GM12865 (cell line): ENCODE measurements at regions not wholly inside any gene's neighbourhood (a gene's known extent, or its start where the extent isn't known, plus 50 kb on each side); places are given as distances from the start of the nearest gene placed in this dataset.
"Not testable (repeated sequence)": the region's sequence is repeated elsewhere in the genome, so short reads cannot be mapped to it uniquely, and the experiment has no call there.

Source experiments
- DNase-seq: peaks from one replicate; pipeline ENCODE4 v3.0.0; 2010; ENCODE audit warnings: low read depth
- H3K4me3 ChIP-seq: 2 replicates; pipeline ENCODE4 v1.5.1; 2011; ENCODE audit warnings: mild to moderate bottlenecking, low read depth, low read length, control low read depth
- CTCF ChIP-seq: IDR thresholded peaks from 2 replicates; pipeline ENCODE4 v1.5.1; 2011; ENCODE audit warnings: low read length, control low read depth, low read depth, inconsistent platforms; ENCODE audit not compliant: insufficient read depth; ENCODE audit errors: missing control alignments

DNA sequence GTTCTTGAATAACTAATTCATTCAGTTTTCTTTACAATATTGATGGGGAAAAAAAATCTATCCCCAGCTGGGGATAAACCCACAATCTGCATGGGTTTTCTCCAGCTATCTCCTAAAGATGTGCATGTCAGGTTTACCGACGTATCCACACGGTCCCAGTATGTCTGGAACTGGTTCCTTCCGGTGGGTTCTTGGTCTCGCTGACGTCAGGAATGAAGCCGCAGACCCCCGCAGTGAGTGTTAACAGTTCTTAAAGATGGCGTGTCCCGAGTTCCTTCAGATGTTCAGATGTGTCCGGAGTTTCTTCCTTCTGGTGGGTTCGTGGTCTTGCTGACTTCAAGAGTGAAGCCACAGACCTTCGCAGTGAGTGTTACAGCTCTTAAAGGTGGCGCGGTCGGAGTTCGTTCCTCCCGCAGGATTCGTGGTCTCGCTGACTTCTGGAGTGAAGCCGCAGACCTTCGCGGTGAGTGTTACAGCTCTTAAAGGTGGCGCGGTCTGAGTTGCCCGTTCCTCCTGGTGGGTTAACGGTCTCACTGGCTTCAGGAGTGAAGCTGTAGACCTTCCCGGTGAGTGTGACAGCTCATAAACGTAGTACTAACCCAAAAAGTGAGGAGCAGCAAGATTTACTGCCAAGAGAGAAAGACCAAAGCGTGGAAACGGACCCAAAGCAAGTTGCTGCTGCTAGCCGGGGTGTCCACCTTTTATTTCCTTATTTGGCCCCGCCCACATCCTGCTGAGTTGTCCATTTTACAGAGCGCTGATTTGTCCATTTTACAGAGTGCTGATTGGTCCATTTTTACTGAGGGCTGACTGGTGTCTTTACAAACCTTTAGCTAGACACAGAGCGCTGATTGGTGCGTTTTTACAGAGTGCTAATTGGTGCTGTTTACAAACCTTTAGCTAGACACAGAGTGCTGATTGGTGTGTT is 195.1 kb upstream of the NR2F2 start:
- no peak for TF ChIP-seq CTCF
- H3K4me3 ChIP-seq = no peak overlapping the region
- no peak for DNase-seq

GRCh38 chr15:96138985-96139384 is 191.5 kb upstream of the NR2F2 start:
- H3K4me3 ChIP-seq = no peak overlapping the region
- no peak for DNase-seq
- no peak for TF ChIP-seq CTCF

DNA sequence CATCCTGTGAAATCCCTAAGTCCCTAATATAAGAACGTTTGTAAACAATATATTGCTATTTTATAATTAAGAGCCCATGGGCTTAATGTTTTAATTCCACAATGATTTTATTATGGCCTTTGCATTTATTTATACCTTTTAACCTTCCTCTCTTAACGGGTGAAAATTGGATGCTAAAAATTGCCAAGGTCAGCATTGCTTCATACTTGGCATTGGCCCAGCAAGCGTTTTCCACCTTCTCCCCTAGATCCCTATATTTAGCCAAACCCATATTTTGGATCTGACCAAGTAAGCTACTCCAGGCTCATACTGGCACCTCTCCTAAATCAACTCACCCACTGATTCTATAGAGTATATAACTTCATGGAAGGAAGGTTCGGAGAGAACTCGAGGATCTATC is 188.0 kb upstream of the NR2F2 start:
- no peak for DNase-seq
- TF ChIP-seq CTCF = no peak
- H3K4me3 ChIP-seq = no peak overlapping the region

DNA sequence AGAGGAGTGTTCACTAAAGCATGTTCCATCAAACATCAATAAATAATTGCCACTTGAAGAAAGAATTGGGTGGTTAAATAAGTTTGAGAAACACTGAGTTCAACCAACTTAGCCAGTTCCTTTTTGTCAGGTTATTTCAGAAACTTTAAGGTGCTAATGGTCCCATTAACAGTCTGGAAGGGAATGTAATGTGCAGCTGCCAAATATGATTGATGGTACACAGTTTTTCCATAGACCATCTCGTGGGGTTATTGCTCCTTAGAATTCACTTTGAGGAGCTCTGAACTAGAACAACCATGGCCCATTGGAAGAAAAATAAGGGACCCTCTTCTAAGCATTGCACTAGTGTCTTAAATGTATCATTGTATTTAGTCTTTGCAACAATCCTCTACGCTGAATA is 185.8 kb upstream of the NR2F2 start:
- H3K4me3 ChIP-seq = no peak overlapping the region
- TF ChIP-seq CTCF = no peak
- no peak for DNase-seq

- no peak for TF ChIP-seq CTCF
- no peak overlapping the region for H3K4me3 ChIP-seq
Observed at GRCh38 chr15:96146726-96147125, 183.8 kb upstream of the NR2F2 start.

DNA sequence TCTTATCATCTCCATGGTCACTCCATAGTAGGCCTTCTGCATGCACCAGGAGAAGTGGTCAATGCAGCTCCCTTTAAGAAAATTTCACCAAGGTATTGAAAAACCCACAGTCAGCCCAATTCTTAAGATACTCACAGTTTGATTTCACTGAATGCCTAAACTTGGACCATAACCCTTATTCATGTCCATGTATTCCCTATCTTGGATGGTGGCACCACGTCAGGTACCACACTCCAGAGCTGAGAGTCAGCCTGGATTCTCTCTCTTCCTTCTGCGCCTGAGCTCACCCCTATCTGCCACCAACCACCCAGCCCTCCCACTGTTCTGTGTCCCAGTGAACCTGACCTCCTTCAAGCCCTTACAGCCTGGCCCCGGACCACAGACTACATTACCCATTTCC is 183.2 kb upstream of the NR2F2 start:
- TF ChIP-seq CTCF = no peak
- H3K4me3 ChIP-seq = no peak overlapping the region
- DNase-seq = no peak

More at GRCh38 chr15:96146726-96147125, 183.8 kb upstream of the NR2F2 start:
- DNase-seq = no peak

GRCh38 chr15:96150254-96150653 is 180.2 kb upstream of the NR2F2 start:
- DNase-seq = no peak
- no peak overlapping the region for H3K4me3 ChIP-seq
- no peak for TF ChIP-seq CTCF

- not testable (repeated sequence) for DNase-seq, H3K4me3 ChIP-seq
Observed at GRCh38 chr15:96151749-96152148, 178.8 kb upstream of the NR2F2 start.
